Stimulated activated naive CD8-positive, alpha-beta T cell treated with anti-CD3 and anti-CD28 coated beads, Interleukin-15, Interleukin-2, amounts not matched to agents 100 U/mL and 50 U/mL, for 24 hours (primary cell): ENCODE measurements at regions not wholly inside any gene's neighbourhood (a gene's known extent, or its start where the extent isn't known, plus 50 kb on each side); places are given as distances from the start of the nearest gene placed in this dataset.

Experiments
- ATAC-seq: fragments of 150-1000 bp; cut with Tn5 transposase; one replicate; pipeline ENCODE4 v1.10.0; 2021
- DNase-seq: peaks from one replicate; pipeline ENCODE4 v3.0.0; 2021

- ATAC-seq (no peak), DNase-seq (no peak)
Observed at GRCh38 chr5:4720831-4721230, 419.3 kb upstream of the ADAMTS16 start.

GRCh38 chr5:4722886-4723285, 417.2 kb upstream of the ADAMTS16 start:
- DNase-seq, result no peak
- ATAC-seq, result no peak

DNA sequence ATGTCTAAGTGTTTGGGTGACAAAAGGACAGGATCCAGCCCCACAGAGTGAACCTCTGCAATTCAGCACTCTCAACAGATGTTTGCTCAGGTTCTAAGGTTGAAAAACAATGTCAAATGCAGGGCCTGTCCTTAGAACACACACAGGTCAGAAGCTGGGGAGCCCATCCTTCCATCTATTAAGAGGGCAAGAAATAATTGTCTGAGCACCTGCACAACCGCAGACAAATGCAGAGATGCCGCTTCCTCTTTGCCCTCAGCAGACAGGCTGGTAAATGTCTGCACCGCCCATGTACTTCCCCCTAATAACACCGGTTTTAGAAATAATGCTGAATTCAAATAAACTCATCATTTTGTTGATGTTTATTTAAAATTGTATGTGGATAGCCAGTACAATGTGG, 414.5 kb upstream of the ADAMTS16 start:
- no peak for ATAC-seq
- no peak for DNase-seq

DNA sequence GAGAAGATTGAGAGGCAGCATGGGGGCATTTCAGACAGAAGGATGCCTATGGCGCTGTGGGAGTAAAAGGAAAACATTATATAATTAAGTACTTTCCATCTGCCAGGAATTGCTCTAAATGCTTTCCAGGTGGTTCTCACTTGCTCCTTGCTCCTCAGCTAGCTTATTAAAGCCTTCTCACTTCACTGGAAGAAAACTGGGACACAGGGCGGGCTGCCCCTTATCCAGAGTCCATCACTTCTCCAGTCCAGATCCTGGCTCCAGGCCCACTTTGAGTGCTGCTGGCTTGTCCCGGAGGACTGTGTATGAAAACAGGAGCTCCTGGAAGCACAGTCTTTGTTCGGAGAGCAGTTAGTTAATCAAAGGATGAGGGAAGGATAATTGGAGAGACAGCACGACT, 409.9 kb upstream of the ADAMTS16 start:
- ATAC-seq (no peak), DNase-seq (no peak)

- DNase-seq (no peak), ATAC-seq (no peak)
Observed at GRCh38 chr5:4734348-4734747, 405.8 kb upstream of the ADAMTS16 start.

GRCh38 chr5:4735261-4735660, 404.9 kb upstream of the ADAMTS16 start:
- ATAC-seq (no peak), DNase-seq (no peak)

GRCh38 chr5:4737868-4738267, 402.3 kb upstream of the ADAMTS16 start:
- DNase-seq, result no peak
- ATAC-seq, result no peak

GRCh38 chr5:4738298-4738697, 401.8 kb upstream of the ADAMTS16 start:
- no peak for ATAC-seq
- DNase-seq, result no peak

DNA sequence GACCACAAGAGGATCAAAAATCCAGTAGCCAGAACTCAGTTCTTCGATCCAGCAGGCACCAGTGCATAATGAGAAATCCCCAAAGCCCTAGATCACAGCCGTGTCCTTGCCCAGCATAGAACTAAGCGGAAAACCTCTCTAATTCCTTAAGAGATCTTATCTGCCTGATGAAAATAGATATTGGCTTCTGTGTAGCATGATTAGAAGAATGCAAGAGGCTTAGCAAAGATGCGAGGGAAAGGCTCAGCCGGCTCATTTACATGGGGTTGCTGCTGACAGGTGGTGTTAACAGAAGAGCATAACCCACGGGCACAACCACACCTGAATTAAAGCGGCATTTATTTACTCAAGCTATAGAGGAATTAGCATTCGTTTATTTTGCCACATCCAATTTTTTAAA, 400.0 kb upstream of the ADAMTS16 start:
- no peak for ATAC-seq

DNA sequence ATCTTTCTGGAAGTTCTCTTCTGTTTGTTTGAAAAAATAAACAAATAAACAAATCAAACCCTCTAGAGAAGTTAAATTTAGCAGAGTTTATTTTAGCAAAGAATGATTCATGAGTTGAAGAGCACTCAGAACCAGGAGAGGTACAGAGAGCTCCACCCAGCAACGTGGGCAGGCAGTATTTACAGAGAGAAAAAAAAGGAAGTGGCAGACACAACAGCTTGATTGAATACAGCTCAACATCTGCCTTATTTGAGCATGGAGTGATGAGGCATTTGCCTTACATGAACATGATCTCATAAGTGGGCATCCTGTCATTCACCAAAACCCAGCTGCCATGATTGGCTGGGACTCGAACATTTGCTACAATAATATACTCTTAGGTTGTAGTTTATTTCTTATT, 381.6 kb upstream of the ADAMTS16 start:
- DNase-seq (no peak), ATAC-seq (no peak)

More for the DNA sequence above, 400.0 kb upstream of the ADAMTS16 start:
- DNase-seq, result no peak

DNA sequence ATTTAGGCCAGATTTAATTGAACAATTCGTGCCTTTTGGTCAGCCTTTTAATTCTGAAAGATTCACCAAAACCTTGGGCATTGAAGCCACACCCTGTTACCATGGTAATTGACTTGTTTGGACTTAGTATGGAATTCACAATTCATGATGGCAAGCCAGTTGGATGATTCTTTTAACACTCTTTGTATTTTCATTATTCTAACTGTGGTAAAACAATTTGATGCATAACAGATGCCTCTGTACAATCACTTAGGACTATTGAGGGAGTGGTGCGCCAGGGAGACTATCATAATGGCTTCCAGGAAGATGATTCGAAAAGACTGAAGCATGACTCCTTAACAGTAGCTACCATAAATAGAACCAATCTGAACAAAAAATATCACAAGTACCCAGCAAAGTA, 381.1 kb upstream of the ADAMTS16 start:
- DNase-seq (no peak), ATAC-seq (no peak)

GRCh38 chr5:4762316-4762715, 377.8 kb upstream of the ADAMTS16 start:
- no peak for DNase-seq

GRCh38 chr5:4765411-4765810, 374.7 kb upstream of the ADAMTS16 start:
- DNase-seq, result no peak
- ATAC-seq, result no peak

More at GRCh38 chr5:4762316-4762715, 377.8 kb upstream of the ADAMTS16 start:
- ATAC-seq, result no peak

GRCh38 chr5:4766101-4766500, 374.0 kb upstream of the ADAMTS16 start:
- no peak for ATAC-seq
- no peak for DNase-seq

- no peak for ATAC-seq
- no peak for DNase-seq
Observed at GRCh38 chr5:4772591-4772990, 367.5 kb upstream of the ADAMTS16 start.

GRCh38 chr5:4773827-4774317, 366.3 kb upstream of the ADAMTS16 start:
- ATAC-seq, result no peak
- no peak for DNase-seq

DNA sequence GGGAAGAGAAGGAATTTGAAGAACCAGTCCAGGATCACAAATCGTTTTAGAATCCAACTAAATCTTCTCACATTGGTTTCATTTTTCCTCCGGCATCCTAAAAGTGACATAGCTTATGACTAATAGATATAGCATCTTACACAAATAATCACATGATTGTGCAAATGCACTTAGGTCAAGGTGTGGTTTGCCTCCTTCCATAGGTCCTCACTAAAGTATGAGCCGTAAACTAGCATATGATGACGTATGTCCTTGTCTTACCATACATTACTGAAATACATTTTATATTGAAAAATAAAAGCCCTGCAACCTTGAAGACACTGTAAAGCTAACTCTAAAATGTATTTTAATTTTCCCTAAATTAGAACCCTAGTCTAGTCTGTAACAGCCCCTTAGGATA, 362.7 kb upstream of the ADAMTS16 start:
- DNase-seq (no peak), ATAC-seq (no peak)

DNA sequence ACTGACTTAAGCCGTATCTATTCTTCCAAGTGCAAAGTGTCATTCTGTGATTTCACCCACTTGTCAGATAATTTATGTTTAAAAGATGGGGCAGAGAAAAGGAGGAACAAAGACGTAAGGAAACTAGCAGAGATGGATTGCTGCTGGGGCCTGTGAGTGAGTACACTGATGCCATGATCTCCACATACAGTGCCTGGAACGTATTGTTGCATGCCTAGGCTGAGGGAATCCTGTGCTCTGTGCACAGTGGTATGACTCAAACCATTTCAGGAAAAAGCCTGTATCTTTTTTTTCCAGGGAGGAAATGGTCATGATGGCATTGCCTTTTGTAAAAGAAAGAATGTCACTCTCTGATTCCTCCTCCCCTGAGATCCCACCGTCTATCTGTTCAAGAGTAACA, 359.5 kb upstream of the ADAMTS16 start:
- DNase-seq, result no peak
- no peak for ATAC-seq

DNA sequence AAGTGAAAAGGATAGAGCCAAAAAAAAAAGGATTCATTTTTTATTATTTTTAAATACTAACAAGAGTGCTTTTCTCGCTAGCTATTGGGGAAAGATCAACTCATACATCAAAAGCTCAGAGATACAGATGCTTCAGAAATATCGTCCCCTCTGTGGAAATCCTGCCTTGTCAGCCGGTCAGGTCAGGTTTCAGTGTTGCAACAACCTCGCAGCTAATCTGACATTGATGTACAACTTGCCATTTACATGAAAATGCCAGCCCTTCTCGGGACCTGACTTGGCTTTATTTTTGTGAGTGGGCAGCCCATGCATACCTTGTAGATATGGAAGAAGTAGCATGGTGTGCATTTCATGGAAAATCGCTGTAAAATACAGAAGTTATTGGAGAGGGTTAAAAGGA, 358.8 kb upstream of the ADAMTS16 start:
- no peak for ATAC-seq
- DNase-seq, result no peak

DNA sequence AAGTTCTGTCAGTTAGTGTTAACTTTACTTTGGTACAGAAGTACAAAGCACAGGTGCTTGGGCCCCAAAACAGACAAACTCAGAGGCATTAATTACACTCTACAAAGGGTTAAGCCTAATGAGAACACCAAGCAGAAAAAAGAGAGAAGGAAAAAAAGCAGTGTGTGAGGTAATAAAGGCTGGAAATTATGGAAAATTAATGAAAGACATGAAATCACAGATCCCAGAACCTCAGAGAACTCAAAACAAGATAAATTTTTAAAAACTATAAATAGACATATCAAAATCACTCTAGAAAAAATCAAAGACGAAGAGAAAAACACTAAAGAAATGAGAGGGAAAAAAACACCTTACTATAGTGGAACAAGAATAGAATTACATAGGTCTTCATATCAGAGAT, 354.2 kb upstream of the ADAMTS16 start:
- DNase-seq (no peak), ATAC-seq (no peak)

DNA sequence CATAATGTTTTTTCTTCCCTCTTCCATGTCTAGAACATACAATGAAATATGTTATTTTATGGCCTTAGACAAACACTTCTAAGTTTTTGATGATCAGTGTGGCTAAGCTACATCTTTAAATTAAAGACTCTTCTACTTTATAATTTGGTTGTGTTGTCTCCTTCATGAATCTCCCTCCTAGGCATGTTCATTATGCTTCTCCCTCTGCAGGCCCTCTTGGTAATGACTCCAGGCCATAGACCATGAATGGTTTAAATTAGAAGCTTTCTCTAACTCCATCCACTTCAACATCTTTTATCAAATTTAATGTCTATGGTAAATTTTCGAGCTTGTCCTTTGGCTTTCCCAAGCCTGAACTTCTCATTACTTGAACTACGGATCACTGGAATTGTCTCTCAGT, 342.7 kb upstream of the ADAMTS16 start:
- DNase-seq, result no peak
- ATAC-seq, result no peak

DNA sequence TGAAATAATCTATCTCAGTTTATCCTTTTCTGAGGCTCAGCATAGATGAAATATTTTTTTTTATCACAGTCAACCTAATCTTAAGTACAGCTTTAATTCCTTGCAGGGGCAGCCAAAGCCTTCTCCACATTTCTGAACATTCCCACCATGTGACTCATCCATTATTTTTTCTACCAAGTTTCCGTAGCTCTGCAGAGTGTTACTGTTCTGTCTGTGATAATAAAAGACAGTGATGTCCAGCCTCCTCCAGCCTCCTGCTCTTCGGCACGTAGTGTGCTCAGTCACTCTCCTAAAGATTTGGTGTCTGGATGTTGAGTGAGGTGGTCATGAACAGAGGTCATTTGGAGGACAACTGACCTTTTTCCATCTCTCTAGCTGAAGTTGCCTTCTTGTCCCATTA, 338.1 kb upstream of the ADAMTS16 start:
- ATAC-seq, result no peak
- no peak for DNase-seq

DNA sequence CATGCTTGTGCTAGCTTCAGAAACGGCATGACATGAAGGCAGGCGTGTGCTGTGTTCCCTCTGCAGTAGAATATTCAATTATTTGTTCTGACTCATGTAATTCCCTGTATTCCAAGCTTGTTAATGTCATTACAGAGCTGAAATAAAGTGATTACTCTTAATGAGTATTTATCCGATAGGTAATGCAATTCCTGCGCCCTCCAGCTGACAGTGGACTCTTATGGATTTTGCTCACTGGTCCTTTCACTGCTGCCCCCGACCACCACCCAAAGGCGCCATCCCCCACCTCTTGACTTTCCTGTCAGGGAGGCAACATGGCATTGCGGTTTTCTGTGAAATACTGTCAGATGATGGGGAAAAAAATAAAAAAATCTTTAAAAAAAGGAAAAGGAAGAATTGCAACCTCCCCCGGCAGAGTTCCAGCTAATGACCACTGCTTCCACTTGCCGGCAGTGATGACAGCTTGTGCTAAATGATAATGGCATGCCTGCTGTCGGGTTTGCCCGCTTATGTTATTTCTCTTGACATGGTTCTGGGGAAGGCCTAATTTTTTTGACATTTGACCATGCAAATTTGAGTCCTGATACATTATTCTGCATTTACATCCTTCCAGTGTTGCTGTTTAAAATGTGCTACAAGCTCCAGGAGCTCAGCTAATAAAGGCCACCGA, 335.3 kb upstream of the ADAMTS16 start:
- DNase-seq (no peak), ATAC-seq (no peak)

DNA sequence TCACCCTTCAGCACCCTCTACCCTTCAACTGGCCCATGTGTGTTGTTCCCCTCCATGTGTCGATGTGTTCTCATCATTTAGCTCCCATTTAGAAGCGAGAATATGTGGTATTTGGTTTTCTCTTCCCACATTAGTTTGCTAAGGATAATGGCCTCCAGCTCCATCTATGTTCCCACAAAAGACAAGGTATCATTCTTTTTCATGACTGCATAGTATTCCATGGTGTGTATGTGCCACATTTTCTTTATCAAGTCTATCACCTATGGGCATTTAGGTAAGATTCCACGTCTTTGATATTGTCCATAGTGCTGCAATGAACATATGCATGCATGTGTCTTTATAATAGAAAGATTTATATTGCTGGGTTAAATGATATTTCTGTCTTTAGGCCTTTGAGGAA, 325.1 kb upstream of the ADAMTS16 start:
- DNase-seq (no peak), ATAC-seq (no peak)

GRCh38 chr5:4817767-4818166, 322.4 kb upstream of the ADAMTS16 start:
- ATAC-seq (no peak), DNase-seq (no peak)
